Cardiac muscle cell (in vitro differentiated cells and primary cell): ENCODE measurements at regions not wholly inside any gene's neighbourhood (a gene's known extent, or its start where the extent isn't known, plus 50 kb on each side); places are given as distances from the start of the nearest gene placed in this dataset.

Experiments
- DNase-seq, 2 donors: peaks; one replicate each; pipeline versions ENCODE4 v3.0.0 to v3.0.0-alpha.2; 2010 to 2017; ENCODE audit warnings: low read depth in 1 of 2, low spot score in 1 of 2
- H3K27ac ChIP-seq: fragments of 200-600 bp; sonication (generic); 2 replicates; pipeline ENCODE4 v1.5.1; 2016
- H3K27me3 ChIP-seq: fragments of 200-600 bp; sonication (generic); 2 replicates; pipeline ENCODE4 v1.6.0; 2016; ENCODE audit warnings: control low read depth
- H3K36me3 ChIP-seq: fragments of 200-600 bp; sonication (generic); 2 replicates; pipeline ENCODE4 v1.5.1; 2016; ENCODE audit warnings: control low read depth
- H3K4me1 ChIP-seq: fragments of 200-600 bp; sonication (generic); 2 replicates; pipeline ENCODE4 v1.8.1; 2017; ENCODE audit warnings: low read depth, mild to moderate bottlenecking, mixed run types
- H3K4me3 ChIP-seq: fragments of 200-600 bp; sonication (generic); 2 replicates; pipeline ENCODE4 v1.5.1; 2016; ENCODE audit warnings: mild to moderate bottlenecking
- H3K9me3 ChIP-seq: fragments of 200-600 bp; sonication (generic); 2 replicates; pipeline ENCODE4 v1.5.1; 2017; ENCODE audit warnings: low read depth, mild to moderate bottlenecking, control low read depth
- CTCF ChIP-seq: IDR thresholded peaks from 2 replicates; pipeline ENCODE4 v1.5.1; 2012; ENCODE audit warnings: low read depth, mild to moderate bottlenecking, low read length

- Histone ChIP-seq H3K27ac (no peak overlapping the region), H3K36me3 (no peaks in the 10 kb centered on the region), H3K9me3 (no peaks in the 10 kb centered on the region), H3K27me3 (no peaks in the 10 kb centered on the region), H3K4me3 (no peak overlapping the region), H3K4me1 (no peaks in the 10 kb centered on the region)
- no peak for TF ChIP-seq CTCF
- DNase-seq, result no peak
These were observed 114.2 kb upstream of the THBS1 start for GRCh38 chr15:39466750-39467105.

GRCh38 chr15:39468331-39468730 lies 112.5 kb upstream of the THBS1 start:
- Histone ChIP-seq H3K4me1 (no peaks in the 10 kb centered on the region), H3K27ac (no peak overlapping the region), H3K9me3 (no peaks in the 10 kb centered on the region), H3K36me3 (no peaks in the 10 kb centered on the region), H3K4me3 (no peak overlapping the region), H3K27me3 (no peaks in the 10 kb centered on the region)
- no peak for TF ChIP-seq CTCF
- DNase-seq, result no peak

- DNase-seq, result no peak
- H3K4me1 ChIP-seq, result no peaks in the 10 kb centered on the region
- H3K9me3 ChIP-seq, result no peaks in the 10 kb centered on the region
- H3K4me3 ChIP-seq, result no peak overlapping the region
- no peaks in the 10 kb centered on the region for H3K36me3 ChIP-seq
- no peaks in the 10 kb centered on the region for H3K27me3 ChIP-seq
- H3K27ac ChIP-seq, result no peak overlapping the region
- no peak for TF ChIP-seq CTCF
These were observed 112.1 kb upstream of the THBS1 start for GRCh38 chr15:39468828-39469227.

GRCh38 chr15:39471785-39472574 lies 108.9 kb upstream of the THBS1 start:
- TF ChIP-seq CTCF, result no peak
- DNase-seq, result peak in 1 of 2 donors; percentile 38
- H3K36me3 ChIP-seq, result no peaks in the 10 kb centered on the region

GRCh38 chr15:39472621-39473297 lies 108.1 kb upstream of the THBS1 start:
- Histone ChIP-seq H3K27ac (no peak overlapping the region), H3K36me3 (no peaks in the 10 kb centered on the region), H3K27me3 (no peaks in the 10 kb centered on the region), H3K9me3 (no peaks in the 10 kb centered on the region), H3K4me1 (no peaks in the 10 kb centered on the region), H3K4me3 (no peak overlapping the region)
- peak; percentile 29 to 100 for DNase-seq
- no peak for TF ChIP-seq CTCF

More at GRCh38 chr15:39471785-39472574, 108.9 kb upstream of the THBS1 start:
- H3K27ac ChIP-seq, result no peak overlapping the region
- H3K27me3 ChIP-seq, result no peaks in the 10 kb centered on the region
- no peaks in the 10 kb centered on the region for H3K9me3 ChIP-seq
- H3K4me3 ChIP-seq, result no peak overlapping the region
- no peaks in the 10 kb centered on the region for H3K4me1 ChIP-seq
